ENCODE measurements at regions not wholly inside any gene's neighbourhood (a gene's known extent, or its start where the extent isn't known, plus 50 kb on each side); places are given as distances from the start of the nearest gene placed in this dataset.

GRCh38 chr9:85421641-85422040, 320.1 kb downstream of the AGTPBP1 start:
- H3F3A ChIP-seq (ENCODE audit: insufficient read depth, low read length, poor library complexity, severe bottlenecking): no peaks in the 10 kb centered on the region
- no peaks in the 10 kb centered on the region for H3K27me3 ChIP-seq (ENCODE audit: insufficient read depth, low read depth, low read length)
- H3K4me2 ChIP-seq (ENCODE audit: low read length): no peak overlapping the region
- peak overlapping the region; percentile 73 for H3K27ac ChIP-seq (ENCODE audit: low read length)
- no peaks in the 10 kb centered on the region for H3K9me2 ChIP-seq (ENCODE audit: insufficient read depth, low read length)
- H3K9me3 ChIP-seq (ENCODE audit: low read length): no peaks in the 10 kb centered on the region
- H2AFZ ChIP-seq (ENCODE audit: low read depth, low read length): no peak overlapping the region
- H4K20me1 ChIP-seq (ENCODE audit: insufficient read depth): no peaks in the 10 kb centered on the region
- no peak overlapping the region for H3K4me3 ChIP-seq (ENCODE audit: low read length)
- H3K9ac ChIP-seq (ENCODE audit: low read length): no peak overlapping the region
- TF ChIP-seq MXI1 (conservative IDR thresholded peaks at IDR 0.05; ENCODE audit: poor library complexity, severe bottlenecking): no peak
- TF ChIP-seq EP300 (conservative IDR thresholded peaks at IDR 0.05; ENCODE audit: poor library complexity, severe bottlenecking): no peak
- no peak for TF ChIP-seq RAD21 (conservative IDR thresholded peaks at IDR 0.05)
- no peak for TF ChIP-seq CTCF (IDR thresholded peaks at IDR 0.05; ENCODE audit: poor library complexity, severe bottlenecking)
- TF ChIP-seq TAF1 (IDR thresholded peaks at IDR 0.05; ENCODE audit: low read depth): no peak
- no peak for TF ChIP-seq EZH2 (IDR thresholded peaks at IDR 0.05; ENCODE audit: borderline replicate concordance, insufficient read depth, low read length, poor library complexity, severe bottlenecking)
- TF ChIP-seq POLR2AphosphoS5 (IDR thresholded peaks at IDR 0.05): no peak
- no peak for TF ChIP-seq SMC3 (conservative IDR thresholded peaks at IDR 0.05; ENCODE audit: poor library complexity)
- no peak for TF ChIP-seq REST (IDR thresholded peaks at IDR 0.05; ENCODE audit: borderline replicate concordance)
- no peaks in the 10 kb centered on the region for H3K79me2 ChIP-seq (replicated peaks; ENCODE audit: insufficient read depth, low read length)
- H3K36me3 ChIP-seq (ENCODE audit: insufficient read depth, low read length): no peaks in the 10 kb centered on the region

GRCh38 chr9:85420750-85421149, 321.0 kb downstream of the AGTPBP1 start:
- Histone ChIP-seq H3K4me3 (ENCODE audit: low read length) (peak overlapping the region; percentile 22), H3K9me3 (ENCODE audit: low read length) (no peaks in the 10 kb centered on the region), H3K9ac (ENCODE audit: low read length) (peak overlapping the region; percentile 43), H3K27ac (ENCODE audit: low read length) (peak overlapping the region; percentile 73), H3K36me3 (ENCODE audit: insufficient read depth, low read length) (no peaks in the 10 kb centered on the region), H3K9me2 (ENCODE audit: insufficient read depth, low read length) (no peaks in the 10 kb centered on the region), H3K4me2 (ENCODE audit: low read length) (no peak overlapping the region), H3K79me2 (replicated peaks; ENCODE audit: insufficient read depth, low read length) (no peaks in the 10 kb centered on the region), H3K27me3 (ENCODE audit: insufficient read depth, low read depth, low read length) (no peaks in the 10 kb centered on the region), H4K20me1 (ENCODE audit: insufficient read depth) (no peaks in the 10 kb centered on the region), H2AFZ (ENCODE audit: low read depth, low read length) (peak overlapping the region; percentile 15), H3F3A (ENCODE audit: insufficient read depth, low read length, poor library complexity, severe bottlenecking) (peaks cover 1% of the 10 kb centered on the region)
- peak; percentile 74 for TF ChIP-seq MXI1 (conservative IDR thresholded peaks at IDR 0.05; ENCODE audit: poor library complexity, severe bottlenecking)
- TF ChIP-seq POLR2AphosphoS5 (IDR thresholded peaks at IDR 0.05): peak; percentile 38
- no peak for TF ChIP-seq RAD21 (conservative IDR thresholded peaks at IDR 0.05)
- TF ChIP-seq EP300 (conservative IDR thresholded peaks at IDR 0.05; ENCODE audit: poor library complexity, severe bottlenecking): peak; percentile 48
- no peak for TF ChIP-seq EZH2 (IDR thresholded peaks at IDR 0.05; ENCODE audit: borderline replicate concordance, insufficient read depth, low read length, poor library complexity, severe bottlenecking)
